Iris pigment epithelial cell (primary cell): ENCODE measurements at regions not wholly inside any gene's neighbourhood (a gene's known extent, or its start where the extent isn't known, plus 50 kb on each side); places are given as distances from the start of the nearest gene placed in this dataset.
A peak's percentile ranks its signal among the peaks of the same experiment; 100 is the strongest.

Experiments
- DNase-seq: peaks from one replicate; pipeline ENCODE4 v3.0.0-alpha.2; 2011; ENCODE audit warnings: low read depth

- DNase-seq, result no peak
Measured at GRCh38 chr4:14249226-14249625, 621.7 kb upstream of the BOD1L1 start.

DNA sequence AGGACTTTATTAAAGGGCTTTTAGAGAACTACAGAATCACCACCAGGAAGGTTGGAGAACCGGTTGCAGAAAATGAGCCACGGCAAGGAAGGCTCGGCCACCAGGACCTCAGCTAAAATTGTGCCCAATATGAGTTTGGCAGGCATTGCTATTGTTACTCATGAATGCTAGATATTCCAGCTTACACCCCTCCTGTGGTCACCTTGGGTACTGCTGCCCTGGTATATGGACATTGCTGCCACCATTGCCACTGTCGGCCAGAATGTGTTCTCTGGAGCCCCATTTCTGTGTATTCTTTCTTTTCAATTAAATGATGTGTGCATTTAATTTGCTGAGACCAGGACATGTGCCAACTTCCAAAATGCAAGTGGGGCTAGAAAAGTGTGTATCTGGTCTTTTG, 626.7 kb upstream of the BOD1L1 start:
- DNase-seq, result peak; percentile 38

GRCh38 chr4:14254926-14255325, 627.4 kb upstream of the BOD1L1 start:
- DNase-seq, result no peak

GRCh38 chr4:14257903-14258302, 630.4 kb upstream of the BOD1L1 start:
- no peak for DNase-seq

DNA sequence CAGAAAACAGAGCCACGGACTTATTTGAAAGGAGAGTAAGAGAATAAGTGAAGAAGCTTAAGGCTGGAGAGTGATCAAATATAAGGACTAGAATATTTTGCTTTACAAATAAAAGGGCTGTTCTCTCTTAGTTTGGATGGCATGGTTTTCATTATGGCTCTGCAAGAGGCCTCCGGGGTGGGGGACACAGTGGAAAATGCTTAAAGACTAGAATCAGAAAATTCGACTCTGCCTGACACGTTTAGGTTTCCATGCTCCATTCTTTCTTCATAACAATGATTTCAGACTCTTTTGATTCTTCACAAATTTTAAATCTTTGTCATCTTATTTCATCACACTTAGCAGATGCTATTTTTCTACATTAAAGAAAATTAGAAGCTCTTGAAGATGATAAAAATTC, 632.4 kb upstream of the BOD1L1 start:
- DNase-seq, result no peak

GRCh38 chr4:14260591-14260990, 633.1 kb upstream of the BOD1L1 start:
- no peak for DNase-seq

DNA sequence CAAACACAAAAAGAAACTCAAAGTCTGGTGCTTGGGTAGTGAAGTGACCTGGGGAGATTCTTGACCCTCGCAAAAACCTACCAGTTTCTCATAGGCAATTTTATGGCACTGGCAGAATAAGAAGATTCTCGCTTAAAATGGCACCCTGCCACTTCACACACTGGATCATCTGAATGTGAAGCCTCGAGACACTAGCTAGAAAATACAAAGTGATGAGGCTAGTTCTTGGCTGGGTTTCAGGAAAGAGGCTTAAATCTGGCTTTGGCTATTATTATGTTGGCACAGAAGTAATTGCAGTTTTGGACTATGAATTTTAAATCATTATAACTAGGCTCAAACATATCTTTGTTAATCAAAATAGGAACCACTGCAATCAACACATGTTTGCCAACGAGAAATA, 634.7 kb upstream of the BOD1L1 start:
- DNase-seq, result no peak

GRCh38 chr4:14264437-14264836, 636.9 kb upstream of the BOD1L1 start:
- DNase-seq, result no peak

- DNase-seq, result no peak
Measured at GRCh38 chr4:14265651-14266050, 638.1 kb upstream of the BOD1L1 start.

- DNase-seq, result no peak
Measured at GRCh38 chr4:14267373-14268060, 640.0 kb upstream of the BOD1L1 start.

DNA sequence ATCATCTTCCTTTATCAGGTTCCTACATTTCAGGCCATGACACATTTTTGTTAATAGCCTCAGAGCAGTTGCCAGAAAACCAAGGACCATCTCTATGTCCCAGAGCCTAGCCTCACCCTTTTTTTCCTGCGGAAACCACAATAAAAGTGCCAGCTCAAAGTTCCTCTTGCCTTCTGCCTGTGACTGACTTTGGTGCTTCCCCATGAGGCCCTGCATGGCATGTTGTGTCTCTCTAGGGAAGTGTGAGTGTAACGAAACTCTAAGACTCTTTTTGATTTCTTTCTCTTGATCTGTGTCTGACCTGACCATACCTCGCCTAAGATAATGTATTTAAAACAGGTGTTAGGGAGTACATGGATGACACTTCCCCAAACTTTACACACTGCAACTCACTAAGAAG, 642.3 kb upstream of the BOD1L1 start:
- DNase-seq, result no peak

DNA sequence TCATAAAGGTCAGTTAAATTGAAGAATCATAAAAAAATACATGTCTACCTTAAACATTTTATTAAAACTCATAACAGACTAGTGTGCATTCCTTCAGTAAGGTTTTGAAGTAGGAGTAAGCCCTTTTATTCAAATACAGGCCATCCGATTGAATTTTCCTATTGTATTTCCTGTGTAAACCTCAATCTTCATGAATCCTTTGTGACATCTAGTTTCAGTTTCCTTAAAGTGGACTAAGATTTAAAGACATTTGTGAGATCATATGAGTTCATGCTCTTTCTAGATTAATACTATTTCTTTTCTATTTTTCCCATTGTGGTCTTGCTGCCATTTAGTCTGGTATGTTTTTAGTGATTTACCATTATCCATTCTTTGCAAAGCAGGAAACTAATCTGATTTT, 644.7 kb upstream of the BOD1L1 start:
- no peak for DNase-seq

GRCh38 chr4:14277505-14277904, 650.0 kb upstream of the BOD1L1 start:
- no peak for DNase-seq

DNA sequence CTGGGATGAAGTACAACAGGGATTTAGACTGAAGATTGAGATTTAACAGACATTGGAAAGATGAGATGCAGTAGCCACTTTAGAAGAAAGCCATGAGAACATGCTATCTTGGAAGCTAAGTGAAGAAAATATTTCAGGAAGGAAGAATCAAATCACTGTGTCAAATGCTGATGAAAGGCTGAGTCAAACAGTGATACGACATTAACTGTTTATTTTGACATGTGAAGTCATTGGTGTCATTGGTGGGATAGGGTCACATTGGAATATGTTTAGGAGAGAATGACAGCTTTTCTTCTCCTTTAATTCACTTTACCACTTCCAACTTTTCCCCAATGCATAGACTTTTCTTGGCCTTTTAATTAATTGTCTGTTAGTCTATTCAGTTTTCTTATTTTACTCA, 653.0 kb upstream of the BOD1L1 start:
- DNase-seq, result no peak

DNA sequence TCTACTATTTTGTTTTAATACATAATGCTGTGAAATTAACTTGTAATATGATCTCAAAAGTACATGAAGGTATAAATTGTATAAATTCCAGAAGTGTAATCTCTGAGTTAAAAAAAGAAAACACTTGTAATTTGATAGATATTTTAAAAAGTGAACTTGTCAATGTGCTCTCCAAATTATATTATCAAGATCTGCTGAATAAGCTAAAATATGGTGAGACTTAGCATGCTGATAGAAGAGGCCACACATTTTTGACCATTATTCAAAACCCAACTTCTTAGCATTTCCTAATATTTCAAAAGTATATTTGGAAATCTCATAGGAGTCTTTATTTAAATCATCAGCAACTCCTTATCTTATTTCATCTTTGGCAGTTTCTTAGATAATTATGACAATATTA, 657.1 kb upstream of the BOD1L1 start:
- no peak for DNase-seq

- DNase-seq, result peak; percentile 34
Measured at GRCh38 chr4:14289708-14290107, 662.2 kb upstream of the BOD1L1 start.

GRCh38 chr4:14293582-14293981, 666.1 kb upstream of the BOD1L1 start:
- no peak for DNase-seq

- DNase-seq, result peak; percentile 23
Measured at GRCh38 chr4:14294611-14295010, 667.1 kb upstream of the BOD1L1 start.

- no peak for DNase-seq
Measured at GRCh38 chr4:14299166-14299565, 671.6 kb upstream of the BOD1L1 start.

DNA sequence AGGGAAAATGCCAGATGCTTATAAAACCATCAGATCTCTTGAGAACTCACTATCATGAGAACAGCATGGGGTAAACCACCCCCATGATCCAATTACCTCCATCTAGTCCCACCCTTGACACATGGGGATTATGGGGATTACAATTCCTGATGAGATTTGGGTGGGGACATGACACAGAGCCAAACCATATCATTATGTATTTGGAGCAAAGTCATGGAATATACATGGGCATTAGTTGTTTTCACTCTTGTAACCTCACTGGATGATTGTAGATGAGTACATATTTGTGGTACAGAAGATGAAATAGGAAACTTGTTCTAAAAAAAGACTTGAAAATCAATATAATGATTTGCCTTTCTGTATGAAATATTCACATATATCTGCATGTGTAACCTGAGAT, 674.5 kb upstream of the BOD1L1 start:
- DNase-seq, result no peak

- DNase-seq, result no peak
Measured at GRCh38 chr4:14303856-14304255, 676.3 kb upstream of the BOD1L1 start.

DNA sequence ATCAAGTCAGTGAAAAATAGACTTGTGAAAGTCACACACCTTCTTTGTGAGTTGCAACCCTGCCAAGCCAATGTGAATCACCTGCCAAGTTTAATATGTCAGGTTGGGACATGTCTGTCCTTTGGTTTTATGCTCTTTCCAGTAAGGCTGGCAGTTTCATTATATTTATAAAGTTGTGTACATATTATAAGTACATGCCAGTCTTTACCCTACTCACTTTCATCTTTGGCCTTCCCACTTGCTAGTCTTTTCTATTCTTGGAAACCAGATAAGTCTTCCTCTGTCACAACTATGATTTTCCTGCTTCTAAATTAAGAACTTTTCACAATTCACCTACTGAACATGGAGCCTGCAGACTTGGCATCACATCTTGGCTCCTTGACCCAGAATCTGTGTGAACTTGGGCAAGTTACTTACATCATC, 680.7 kb upstream of the BOD1L1 start:
- no peak for DNase-seq

DNA sequence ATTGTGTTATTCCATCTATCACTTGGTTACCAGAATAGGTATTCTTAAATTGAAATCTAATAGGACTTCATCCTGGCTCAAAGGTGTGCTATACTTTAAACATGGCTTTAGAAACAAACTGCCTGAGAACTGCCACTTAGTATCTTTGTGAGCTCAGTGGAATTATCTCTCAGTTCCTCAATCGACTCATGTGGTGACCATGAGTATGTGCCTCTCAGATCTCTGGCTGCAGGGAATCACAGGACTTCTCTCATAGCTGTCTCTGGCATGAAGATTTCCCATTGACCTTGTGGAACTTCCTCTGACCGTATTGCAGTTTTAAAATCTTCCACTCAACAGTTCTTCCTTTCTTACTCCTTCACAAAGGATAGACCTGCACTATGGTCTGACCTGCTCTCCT, 681.9 kb upstream of the BOD1L1 start:
- DNase-seq, result no peak

- DNase-seq, result no peak
Measured at GRCh38 chr4:14313757-14314156, 686.2 kb upstream of the BOD1L1 start.

- no peak for DNase-seq
Measured at GRCh38 chr4:14315129-14315528, 687.2 kb upstream of the CPEB2 start.
